DOHH2 (cell line): ENCODE measurements at regions not wholly inside any gene's neighbourhood (a gene's known extent, or its start where the extent isn't known, plus 50 kb on each side); places are given as distances from the start of the nearest gene placed in this dataset.
A peak's percentile ranks its signal among the peaks of the same experiment; 100 is the strongest.

Experiments
- H3F3A ChIP-seq: fragments of 200-600 bp; sonication (generic), shearing (Covaris generic); 2 replicates; pipeline ENCODE4 v1.6.0; 2016; ENCODE audit warnings: antibody characterized with exemption, mild to moderate bottlenecking; ENCODE audit not compliant: control insufficient read depth, insufficient read depth
- H3K27ac ChIP-seq: fragments of 200-600 bp; sonication (generic); 2 replicates; pipeline ENCODE4 v1.5.1; 2014; ENCODE audit warnings: low read depth, mild to moderate bottlenecking, low read length, moderate library complexity
- H3K27me3 ChIP-seq: fragments of 200-600 bp; sonication (generic); 2 replicates; pipeline ENCODE4 v1.6.1; 2014; ENCODE audit warnings: mild to moderate bottlenecking, low read length, mixed read lengths; ENCODE audit not compliant: control insufficient read depth
- H3K36me3 ChIP-seq: fragments of 200-600 bp; sonication (generic); 2 replicates; pipeline ENCODE4 v1.6.1; 2014; ENCODE audit warnings: mild to moderate bottlenecking, low read length, moderate library complexity, mixed read lengths; ENCODE audit not compliant: control insufficient read depth
- H3K4me1 ChIP-seq: fragments of 200-600 bp; sonication (generic); 2 replicates; pipeline ENCODE4 v1.6.1; 2014; ENCODE audit warnings: mild to moderate bottlenecking, low read length, mixed read lengths; ENCODE audit not compliant: control insufficient read depth
- H3K4me2 ChIP-seq: fragments of 200-600 bp; sonication (generic); 2 replicates; pipeline ENCODE4 v1.6.0; 2014; ENCODE audit warnings: mild to moderate bottlenecking, low read length, moderate library complexity
- H3K4me3 ChIP-seq: fragments of 200-600 bp; sonication (generic); 2 replicates; pipeline ENCODE4 v1.5.1; 2014; ENCODE audit warnings: mild to moderate bottlenecking, low read length, mixed read lengths
- H3K79me2 ChIP-seq: fragments of 200-600 bp; sonication (generic); 2 replicates; pipeline ENCODE4 v1.6.1; 2014; ENCODE audit warnings: mild to moderate bottlenecking, low read length, mixed read lengths; ENCODE audit not compliant: control insufficient read depth
- H3K9me2 ChIP-seq: fragments of 200-600 bp; sonication (generic); replicated peaks from 2 replicates; pipeline ENCODE4 v1.6.1; 2014; ENCODE audit warnings: mild to moderate bottlenecking, low read length, mixed read lengths; ENCODE audit not compliant: control insufficient read depth
- H3K9me3 ChIP-seq: fragments of 200-600 bp; sonication (generic); 2 replicates; pipeline ENCODE4 v1.6.1; 2014; ENCODE audit warnings: antibody characterized with exemption, low read length, mixed read lengths; ENCODE audit not compliant: control insufficient read depth, insufficient read depth
- H4K20me1 ChIP-seq: fragments of 200-600 bp; sonication (generic); 2 replicates; pipeline ENCODE4 v1.6.0; 2014; ENCODE audit warnings: low read depth, mild to moderate bottlenecking, antibody characterized with exemption, low read length, moderate library complexity; ENCODE audit not compliant: control insufficient read depth, insufficient read depth
- EZH2phosphoT487 ChIP-seq: fragments of 200-600 bp; sonication (generic); IDR thresholded peaks from 2 replicates; pipeline ENCODE4 v1.6.1; 2017; ENCODE audit warnings: borderline replicate concordance, mild to moderate bottlenecking, antibody characterized with exemption, low read length, moderate library complexity, mixed read lengths
- TF ChIP-seq, protein P1 (sequence below): fragments of 200-600 bp; sonication (generic); IDR thresholded peaks from one replicate; pipeline ENCODE4 v1.5.1; 2014; ENCODE audit warnings: antibody characterized with exemption, mild to moderate bottlenecking, low read depth, low read length; ENCODE audit not compliant: poor library complexity, severe bottlenecking

DNA sequence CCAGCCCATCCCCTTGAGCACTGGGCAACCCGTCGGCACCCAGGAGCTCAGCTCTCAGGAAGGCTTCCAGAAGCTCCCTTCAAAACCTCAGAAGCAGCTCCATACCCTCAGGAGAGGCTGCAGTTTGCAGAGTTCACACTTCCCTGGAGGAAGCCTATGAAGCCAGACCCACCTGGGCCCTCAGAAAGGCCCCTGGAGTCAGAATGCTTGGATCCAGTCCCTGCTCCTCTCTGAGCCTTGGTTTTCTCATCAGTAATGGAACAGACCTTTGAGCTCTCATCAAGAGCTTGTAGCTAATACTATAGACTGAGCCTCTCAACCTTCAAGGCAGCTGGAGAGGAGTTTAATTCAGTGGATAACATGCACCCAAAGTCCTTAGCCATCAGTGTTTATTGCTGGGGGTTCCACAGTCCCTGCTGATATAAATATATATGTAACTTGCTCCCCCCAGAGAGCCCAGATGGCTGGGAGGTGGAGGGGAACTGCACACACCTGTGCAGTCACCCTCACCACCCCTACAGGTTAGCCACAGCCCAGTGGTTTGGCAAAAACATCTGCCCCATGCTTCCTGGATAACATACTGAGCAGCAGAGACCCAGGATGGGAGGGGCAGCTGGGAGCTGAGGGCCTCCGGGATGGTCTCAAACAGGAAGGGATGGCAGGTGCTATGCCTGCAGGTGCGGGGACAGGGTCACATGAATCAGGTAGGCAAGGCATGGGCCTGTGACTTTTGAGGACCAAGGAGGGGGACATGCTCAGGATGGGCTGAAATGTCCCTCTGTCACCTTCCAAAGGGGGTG, 120.1 kb downstream of the SNX5 start:
- Histone ChIP-seq H3K79me2 (no peaks in the 10 kb centered on the region), H3F3A (peaks cover 8% of the 10 kb centered on the region), H3K4me1 (peaks cover 79% of the 10 kb centered on the region), H3K36me3 (no peaks in the 10 kb centered on the region), H3K27ac (peak overlapping the region; percentile 87), H3K9me3 (peaks cover 6% of the 10 kb centered on the region; the same call in 1 of the 2 replicates), H3K9me2 (no peaks in the 10 kb centered on the region), H3K4me3 (peak overlapping the region; percentile 51), H4K20me1 (no peaks in the 10 kb centered on the region), H3K27me3 (no peaks in the 10 kb centered on the region), H3K4me2 (peak overlapping the region; percentile 71)
- TF ChIP-seq EZH2phosphoT487: no peak
- TF ChIP-seq, protein P1, sequence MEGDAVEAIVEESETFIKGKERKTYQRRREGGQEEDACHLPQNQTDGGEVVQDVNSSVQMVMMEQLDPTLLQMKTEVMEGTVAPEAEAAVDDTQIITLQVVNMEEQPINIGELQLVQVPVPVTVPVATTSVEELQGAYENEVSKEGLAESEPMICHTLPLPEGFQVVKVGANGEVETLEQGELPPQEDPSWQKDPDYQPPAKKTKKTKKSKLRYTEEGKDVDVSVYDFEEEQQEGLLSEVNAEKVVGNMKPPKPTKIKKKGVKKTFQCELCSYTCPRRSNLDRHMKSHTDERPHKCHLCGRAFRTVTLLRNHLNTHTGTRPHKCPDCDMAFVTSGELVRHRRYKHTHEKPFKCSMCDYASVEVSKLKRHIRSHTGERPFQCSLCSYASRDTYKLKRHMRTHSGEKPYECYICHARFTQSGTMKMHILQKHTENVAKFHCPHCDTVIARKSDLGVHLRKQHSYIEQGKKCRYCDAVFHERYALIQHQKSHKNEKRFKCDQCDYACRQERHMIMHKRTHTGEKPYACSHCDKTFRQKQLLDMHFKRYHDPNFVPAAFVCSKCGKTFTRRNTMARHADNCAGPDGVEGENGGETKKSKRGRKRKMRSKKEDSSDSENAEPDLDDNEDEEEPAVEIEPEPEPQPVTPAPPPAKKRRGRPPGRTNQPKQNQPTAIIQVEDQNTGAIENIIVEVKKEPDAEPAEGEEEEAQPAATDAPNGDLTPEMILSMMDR: no peak

DNA sequence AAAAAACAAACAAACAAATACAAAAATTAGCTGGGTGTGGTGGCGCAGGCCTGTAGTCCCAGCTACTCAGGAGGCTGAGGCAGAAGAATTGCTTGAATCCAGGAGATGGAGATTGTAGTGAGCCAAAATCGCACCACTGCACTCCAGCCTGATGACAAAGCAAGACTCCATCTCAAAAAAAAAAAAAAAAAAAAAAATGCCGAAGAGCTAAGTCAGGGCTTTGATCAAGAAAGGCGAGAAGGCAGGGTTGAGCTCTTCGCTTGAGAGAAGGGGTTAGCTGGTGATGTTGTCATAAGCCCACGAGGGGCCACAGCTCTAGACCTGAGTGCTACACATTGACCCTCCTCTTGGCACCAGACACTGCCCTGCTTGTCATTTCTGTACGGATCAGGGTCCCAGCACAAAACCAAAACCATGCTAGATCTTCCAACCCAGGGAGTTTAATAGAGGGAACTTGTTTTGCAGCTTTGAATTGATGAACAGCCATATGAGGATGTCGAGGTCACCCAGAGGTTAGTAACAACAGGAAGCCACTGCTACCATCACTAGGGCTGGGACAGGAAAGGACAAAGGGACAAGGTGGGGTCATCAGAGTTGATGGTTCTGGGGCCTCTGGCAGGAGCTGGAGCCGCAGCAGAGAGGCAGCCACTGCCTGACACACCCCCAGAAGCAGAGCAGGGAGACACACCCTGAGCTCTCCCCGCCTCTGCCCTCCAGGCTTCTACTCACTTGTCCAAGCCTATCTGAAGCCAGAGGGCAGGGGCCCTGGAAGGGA, 122.7 kb downstream of the SNX5 start:
- Histone ChIP-seq H3K9me2 (no peaks in the 10 kb centered on the region), H3K36me3 (no peaks in the 10 kb centered on the region), H3K27me3 (no peaks in the 10 kb centered on the region), H3K4me1 (peaks cover 88% of the 10 kb centered on the region), H3K4me2 (peak overlapping the region; percentile 71), H3K27ac (no peak overlapping the region), H3F3A (peaks cover 2% of the 10 kb centered on the region; the same call in 1 of the 2 replicates), H3K9me3 (peaks cover 6% of the 10 kb centered on the region; the same call in 1 of the 2 replicates), H4K20me1 (no peaks in the 10 kb centered on the region), H3K79me2 (no peaks in the 10 kb centered on the region), H3K4me3 (no peak overlapping the region)
- no peak for TF ChIP-seq EZH2phosphoT487
- TF ChIP-seq, protein P1: no peak

DNA sequence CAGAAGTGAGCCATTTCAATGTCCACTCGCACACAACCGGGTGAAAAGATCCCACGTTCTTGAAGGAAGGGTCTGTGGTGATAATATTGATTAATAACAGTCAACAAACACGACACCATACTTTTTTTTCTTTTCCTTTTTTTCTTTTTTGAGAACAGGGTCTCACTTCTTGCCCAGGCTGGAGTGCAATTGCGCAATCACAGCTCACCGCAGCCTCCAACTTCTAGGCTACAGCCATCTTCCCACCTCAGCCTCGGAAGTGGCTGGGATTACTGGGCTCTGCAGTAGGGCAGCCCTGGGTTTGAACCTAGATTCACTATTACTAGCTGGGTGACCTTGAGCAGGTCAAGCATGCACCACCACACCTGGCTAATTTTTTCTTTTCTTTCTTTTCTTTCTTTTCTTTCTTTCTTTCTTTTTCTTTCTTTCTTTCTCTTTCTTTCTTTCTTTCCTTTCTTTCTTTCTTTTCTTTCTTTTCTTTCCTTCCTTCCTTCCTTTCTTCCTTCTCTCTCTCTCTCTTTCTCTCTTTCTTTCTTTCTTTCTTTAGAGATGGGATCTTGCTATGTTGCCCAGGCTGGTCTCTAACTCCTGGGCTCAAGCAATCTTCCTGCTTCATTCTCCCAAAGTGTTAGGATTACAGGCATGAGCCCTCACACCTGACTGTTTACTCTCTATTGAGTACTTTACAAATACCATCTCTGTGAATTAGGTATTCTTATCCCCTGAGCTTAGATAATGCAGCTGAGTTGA, 123.9 kb downstream of the SNX5 start:
- no peak overlapping the region; the same call in 1 of the 2 replicates for H3K4me3 ChIP-seq
- no peaks in the 10 kb centered on the region for H3K27me3 ChIP-seq
- no peaks in the 10 kb centered on the region for H3K9me2 ChIP-seq
- TF ChIP-seq, protein P1: no peak
- TF ChIP-seq EZH2phosphoT487: no peak
- H3K4me2 ChIP-seq: peak overlapping the region; percentile 54; the same call in 1 of the 2 replicates
- no peaks in the 10 kb centered on the region for H3K79me2 ChIP-seq
- H3K9me3 ChIP-seq: peaks cover 8% of the 10 kb centered on the region; the same call in 1 of the 2 replicates
- H3K36me3 ChIP-seq: no peaks in the 10 kb centered on the region
- peaks cover 80% of the 10 kb centered on the region for H3K4me1 ChIP-seq
- H3K27ac ChIP-seq: no peak overlapping the region
- H3F3A ChIP-seq: peaks cover 4% of the 10 kb centered on the region; the same call in 1 of the 2 replicates
- no peaks in the 10 kb centered on the region for H4K20me1 ChIP-seq
